Gastrocnemius medialis (tissue), 4 donors: ENCODE measurements at regions not wholly inside any gene's neighbourhood (a gene's known extent, or its start where the extent isn't known, plus 50 kb on each side); places are given as distances from the start of the nearest gene placed in this dataset.
A peak's percentile ranks its signal among the peaks of the same experiment; 100 is the strongest.

Experiments
- ATAC-seq, 2 donors: fragments of 150-250 bp; one replicate each; pipeline ENCODE4 v1.9.1; 2016
- DNase-seq, 2 donors: peaks; one replicate each; pipeline ENCODE4 v3.0.0-alpha.2; 2019
- H3K27ac ChIP-seq, 4 donors: fragments of 200-600 bp; sonication (generic); 1 replicate in 1 of 4; 2 replicates in 3 of 4; pipeline ENCODE4 v1.5.1; 2016 to 2018; ENCODE audit warnings: mild to moderate bottlenecking in 2 of 4, moderate library complexity in 1 of 4
- H3K27me3 ChIP-seq, 3 donors: fragments of 200-600 bp; sonication (generic) in 2 of 3; 1 replicate in 1 of 3; 2 replicates in 2 of 3; pipeline versions ENCODE4 v1.5.1 to v1.6.0; 2016 to 2019; ENCODE audit warnings: mild to moderate bottlenecking in 1 of 3, moderate library complexity in 1 of 3
- H3K36me3 ChIP-seq, 2 donors: fragments of 200-600 bp; sonication (generic) in 1 of 2; one replicate each; pipeline ENCODE4 v1.5.1; 2017 to 2018
- H3K4me1 ChIP-seq, 2 donors: fragments of 200-600 bp; sonication (generic) in 1 of 2; one replicate each; pipeline ENCODE4 v1.5.1; 2016 to 2017; ENCODE audit warnings: mild to moderate bottlenecking in 2 of 2
- H3K4me3 ChIP-seq, 4 donors: fragments of 200-600 bp; sonication (generic) in 3 of 4; 1 replicate in 1 of 4; 2 replicates in 3 of 4; pipeline ENCODE4 v1.5.1; 2016 to 2019; ENCODE audit warnings: mild to moderate bottlenecking in 2 of 4
- H3K9me3 ChIP-seq, 3 donors: fragments of 200-600 bp; sonication (generic) in 2 of 3; 1 replicate in 1 of 3; 2 replicates in 2 of 3; pipeline ENCODE4 v1.5.1; 2016 to 2019
- CTCF ChIP-seq, 5 experiments: fragments of 450-650 bp in 3 of 5; fragments of 200-600 bp in 2 of 5; sonication (generic) in 2 of 5; IDR thresholded peaks in 4 of 5; conservative IDR thresholded peaks in 1 of 5; 1 replicate in 4 of 5; 2 replicates in 1 of 5; pipeline ENCODE4 v1.5.1; 2016 to 2019; ENCODE audit warnings: antibody characterized with exemption in 5 of 5, mild to moderate bottlenecking in 3 of 5, moderate library complexity in 3 of 5
- POLR2A ChIP-seq, 2 donors: fragments of 450-650 bp; IDR thresholded peaks; one replicate each; pipeline ENCODE4 v1.6.1; 2017; ENCODE audit warnings: antibody characterized with exemption in 2 of 2, mild to moderate bottlenecking in 2 of 2, moderate library complexity in 2 of 2
- in situ Hi-C, 4 donors: fragments of 200-750 bp; cut with MboI; loops; one replicate each; pipeline versions ENCODE4 v1.15.0 to v1.8.0; 2017; ENCODE audit warnings: low sequenced_read_pairs in 4 of 4
- intact Hi-C: fragments of 100-400 bp; cut with DNase I; formaldehyde crosslinking; loops from one replicate; pipeline ENCODE4 v1.15.1; 2023; ENCODE audit warnings: low total_unique reads

DNA sequence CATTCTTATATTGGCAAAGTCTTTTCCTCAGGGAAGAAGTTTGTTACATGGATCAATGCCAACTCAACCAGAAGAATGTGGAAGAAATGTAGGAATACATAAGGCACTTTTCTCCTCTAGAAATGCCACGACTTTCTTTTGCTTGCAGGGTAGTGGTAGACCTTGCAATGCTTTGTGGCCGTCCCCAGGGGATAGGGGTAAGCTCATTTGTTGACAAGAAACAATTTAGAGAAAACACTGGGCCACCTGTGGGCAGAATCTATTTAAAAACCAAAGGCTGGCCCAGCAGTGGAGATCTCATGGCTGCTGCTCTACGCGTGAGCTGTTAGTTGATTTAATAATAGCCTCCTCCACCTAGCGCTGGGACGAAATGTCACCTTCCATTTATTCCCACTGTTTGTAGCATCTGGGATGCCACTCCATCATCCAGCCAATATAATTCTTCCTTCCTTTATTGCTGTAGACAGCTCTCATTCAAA is 64.6 kb upstream of the PFN2 start:
- intact Hi-C loops, result loop anchor here (2.0 to 5.0 kb wide), 2 partner anchors 111 to 147 kb away; no protein-coding TSS in a partner anchor
- Histone ChIP-seq H3K27me3 (no peaks in the 10 kb centered on the region), H3K4me1 (peaks cover 17 to 31% of the 10 kb centered on the region in 2 donors), H3K4me3 (peak overlapping the region in 1 of 4 donors; percentile 18), H3K36me3 (no peaks in the 10 kb centered on the region), H3K9me3 (no peaks in the 10 kb centered on the region), H3K27ac (peak overlapping the region; percentile 91 to 98 (median 94))
- peak; percentile 75 to 77 for DNase-seq
- peak; percentile 77 to 87 for ATAC-seq
- in situ Hi-C loops, result loop anchor here in 1 of 4 donors (10.0 kb wide), 1 partner anchor 59 kb away; no protein-coding TSS in a partner anchor
- TF ChIP-seq POLR2A (IDR thresholded peaks at IDR 0.05) (no peak), CTCF (IDR thresholded peaks at IDR 0.05 in 4 of 5, conservative IDR thresholded peaks at IDR 0.05 in 1 of 5) (peak in 2 of 5 experiments; percentile 19 to 25)

DNA sequence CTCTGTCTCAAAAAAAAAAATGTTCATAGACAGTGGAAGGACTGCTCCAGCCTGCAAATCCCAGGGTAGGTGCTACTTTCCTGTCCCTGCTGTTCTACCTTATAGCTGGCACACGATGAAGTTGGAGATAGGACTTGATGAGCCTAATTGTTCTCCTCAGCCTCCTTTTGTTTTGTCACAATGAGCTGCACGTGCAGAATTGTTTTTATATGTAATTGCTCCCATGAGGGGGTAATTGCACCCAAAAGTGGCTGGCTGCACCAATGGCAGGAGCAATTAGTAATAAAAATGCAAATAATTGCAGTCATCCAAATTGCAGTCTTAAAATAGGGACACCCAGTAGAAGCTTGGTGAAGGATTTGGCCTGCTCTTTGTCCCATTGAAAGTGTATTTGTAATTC is 63.0 kb upstream of the PFN2 start:
- Histone ChIP-seq H3K9me3 (no peaks in the 10 kb centered on the region), H3K36me3 (no peaks in the 10 kb centered on the region), H3K27ac (peak overlapping the region in 2 of 4 donors; percentile 94 to 98), H3K4me3 (no peak overlapping the region), H3K27me3 (no peaks in the 10 kb centered on the region), H3K4me1 (peaks cover 17 to 31% of the 10 kb centered on the region in 2 donors)
- TF ChIP-seq POLR2A (IDR thresholded peaks at IDR 0.05) (no peak), CTCF (IDR thresholded peaks at IDR 0.05 in 4 of 5, conservative IDR thresholded peaks at IDR 0.05 in 1 of 5) (no peak)
- in situ Hi-C loops, result loop anchor here in 1 of 4 donors (10.0 kb wide), 1 partner anchor 61 kb away; no protein-coding TSS in a partner anchor
- ATAC-seq (no peak), DNase-seq (no peak)
- intact Hi-C loops, result loop anchor here (2.0 kb wide), 1 partner anchor 113 kb away; no protein-coding TSS in a partner anchor

GRCh38 chr3:150030841-150031240 is 60.1 kb upstream of the PFN2 start:
- in situ Hi-C loops (loop anchor here in 1 of 4 donors (10.0 kb wide), 1 partner anchor 64 kb away; no protein-coding TSS in a partner anchor), intact Hi-C loops (no loop called here)
- ATAC-seq (no peak), DNase-seq (no peak)
- Histone ChIP-seq H3K9me3 (no peaks in the 10 kb centered on the region), H3K36me3 (no peaks in the 10 kb centered on the region), H3K4me1 (peaks cover 10 to 16% of the 10 kb centered on the region in 2 donors), H3K27ac (no peak overlapping the region), H3K27me3 (no peaks in the 10 kb centered on the region), H3K4me3 (no peak overlapping the region)
- TF ChIP-seq CTCF (IDR thresholded peaks at IDR 0.05 in 4 of 5, conservative IDR thresholded peaks at IDR 0.05 in 1 of 5), result no peak
- TF ChIP-seq POLR2A (IDR thresholded peaks at IDR 0.05), result no peak

GRCh38 chr3:150023239-150023636 is 52.5 kb upstream of the PFN2 start:
- in situ Hi-C loops, result no loop called here
- no peak overlapping the region for H3K4me3 ChIP-seq
- no peaks in the 10 kb centered on the region for H3K36me3 ChIP-seq
- TF ChIP-seq CTCF (IDR thresholded peaks at IDR 0.05 in 4 of 5, conservative IDR thresholded peaks at IDR 0.05 in 1 of 5) (no peak), POLR2A (IDR thresholded peaks at IDR 0.05) (no peak)
- intact Hi-C loops, result no loop called here
- H3K27ac ChIP-seq, result no peak overlapping the region
- H3K4me1 ChIP-seq, result no peaks in the 10 kb centered on the region
- H3K27me3 ChIP-seq, result no peaks in the 10 kb centered on the region
- peaks cover 0 to 3% (median 0%) of the 10 kb centered on the region in 3 donors for H3K9me3 ChIP-seq
- DNase-seq (no peak), ATAC-seq (no peak)
